ENCODE measurements at regions not wholly inside any gene's neighbourhood (a gene's known extent, or its start where the extent isn't known, plus 50 kb on each side); places are given as distances from the start of the nearest gene placed in this dataset.

DNA sequence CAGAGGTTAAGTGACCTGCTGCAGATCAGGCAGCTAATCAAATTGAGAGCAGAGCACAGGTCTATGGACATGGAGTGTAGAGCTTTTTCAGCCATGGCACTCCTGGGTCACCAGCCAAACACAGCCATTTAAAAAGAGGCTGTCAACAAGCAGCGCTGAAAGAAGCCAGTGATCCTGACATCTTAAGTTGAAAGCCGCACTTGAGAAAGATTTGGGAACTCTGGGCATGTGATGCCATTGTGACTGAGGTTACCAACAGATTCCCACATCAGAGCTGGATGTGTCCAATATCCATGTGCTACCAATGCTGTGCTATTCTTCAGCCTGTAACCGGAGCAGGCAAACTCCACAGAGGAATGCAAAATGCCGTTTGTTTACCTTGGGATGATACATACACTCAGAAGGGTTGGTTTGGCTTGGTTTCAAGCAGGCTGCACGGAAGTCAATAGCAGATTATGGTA is 56.2 kb upstream of the ABLIM1 start (continued):
- TF ChIP-seq, protein P1, sequence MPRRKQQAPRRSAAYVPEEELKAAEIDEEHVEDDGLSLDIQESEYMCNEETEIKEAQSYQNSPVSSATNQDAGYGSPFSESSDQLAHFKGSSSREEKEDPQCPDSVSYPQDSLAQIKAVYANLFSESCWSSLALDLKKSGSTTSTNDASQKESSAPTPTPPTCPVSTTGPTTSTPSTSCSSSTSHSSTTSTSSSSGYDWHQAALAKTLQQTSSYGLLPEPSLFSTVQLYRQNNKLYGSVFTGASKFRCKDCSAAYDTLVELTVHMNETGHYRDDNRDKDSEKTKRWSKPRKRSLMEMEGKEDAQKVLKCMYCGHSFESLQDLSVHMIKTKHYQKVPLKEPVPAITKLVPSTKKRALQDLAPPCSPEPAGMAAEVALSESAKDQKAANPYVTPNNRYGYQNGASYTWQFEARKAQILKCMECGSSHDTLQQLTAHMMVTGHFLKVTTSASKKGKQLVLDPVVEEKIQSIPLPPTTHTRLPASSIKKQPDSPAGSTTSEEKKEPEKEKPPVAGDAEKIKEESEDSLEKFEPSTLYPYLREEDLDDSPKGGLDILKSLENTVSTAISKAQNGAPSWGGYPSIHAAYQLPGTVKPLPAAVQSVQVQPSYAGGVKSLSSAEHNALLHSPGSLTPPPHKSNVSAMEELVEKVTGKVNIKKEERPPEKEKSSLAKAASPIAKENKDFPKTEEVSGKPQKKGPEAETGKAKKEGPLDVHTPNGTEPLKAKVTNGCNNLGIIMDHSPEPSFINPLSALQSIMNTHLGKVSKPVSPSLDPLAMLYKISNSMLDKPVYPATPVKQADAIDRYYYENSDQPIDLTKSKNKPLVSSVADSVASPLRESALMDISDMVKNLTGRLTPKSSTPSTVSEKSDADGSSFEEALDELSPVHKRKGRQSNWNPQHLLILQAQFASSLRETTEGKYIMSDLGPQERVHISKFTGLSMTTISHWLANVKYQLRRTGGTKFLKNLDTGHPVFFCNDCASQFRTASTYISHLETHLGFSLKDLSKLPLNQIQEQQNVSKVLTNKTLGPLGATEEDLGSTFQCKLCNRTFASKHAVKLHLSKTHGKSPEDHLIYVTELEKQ (tag by site-specific recombination; IDR thresholded peaks at IDR 0.05; ENCODE audit: borderline replicate concordance) = no peak
- TF ChIP-seq ZNF626 (tag by site-specific recombination; IDR thresholded peaks at IDR 0.05) = no peak
- TF ChIP-seq KLF7 (tag by site-specific recombination; IDR thresholded peaks at IDR 0.05; ENCODE audit: borderline replicate concordance) = no peak
- TF ChIP-seq ZNF37A (tag by site-specific recombination; IDR thresholded peaks at IDR 0.05) = no peak
- TF ChIP-seq, protein P2, sequence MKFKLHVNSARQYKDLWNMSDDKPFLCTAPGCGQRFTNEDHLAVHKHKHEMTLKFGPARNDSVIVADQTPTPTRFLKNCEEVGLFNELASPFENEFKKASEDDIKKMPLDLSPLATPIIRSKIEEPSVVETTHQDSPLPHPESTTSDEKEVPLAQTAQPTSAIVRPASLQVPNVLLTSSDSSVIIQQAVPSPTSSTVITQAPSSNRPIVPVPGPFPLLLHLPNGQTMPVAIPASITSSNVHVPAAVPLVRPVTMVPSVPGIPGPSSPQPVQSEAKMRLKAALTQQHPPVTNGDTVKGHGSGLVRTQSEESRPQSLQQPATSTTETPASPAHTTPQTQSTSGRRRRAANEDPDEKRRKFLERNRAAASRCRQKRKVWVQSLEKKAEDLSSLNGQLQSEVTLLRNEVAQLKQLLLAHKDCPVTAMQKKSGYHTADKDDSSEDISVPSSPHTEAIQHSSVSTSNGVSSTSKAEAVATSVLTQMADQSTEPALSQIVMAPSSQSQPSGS (tag by site-specific recombination; IDR thresholded peaks at IDR 0.05; ENCODE audit: low read depth) = no peak
- TF ChIP-seq, protein P3, sequence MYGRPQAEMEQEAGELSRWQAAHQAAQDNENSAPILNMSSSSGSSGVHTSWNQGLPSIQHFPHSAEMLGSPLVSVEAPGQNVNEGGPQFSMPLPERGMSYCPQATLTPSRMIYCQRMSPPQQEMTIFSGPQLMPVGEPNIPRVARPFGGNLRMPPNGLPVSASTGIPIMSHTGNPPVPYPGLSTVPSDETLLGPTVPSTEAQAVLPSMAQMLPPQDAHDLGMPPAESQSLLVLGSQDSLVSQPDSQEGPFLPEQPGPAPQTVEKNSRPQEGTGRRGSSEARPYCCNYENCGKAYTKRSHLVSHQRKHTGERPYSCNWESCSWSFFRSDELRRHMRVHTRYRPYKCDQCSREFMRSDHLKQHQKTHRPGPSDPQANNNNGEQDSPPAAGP (tag by site-specific recombination; IDR thresholded peaks at IDR 0.05) = peak; percentile 21; the same call in 1 of the 2 replicates
- no peak for TF ChIP-seq ZNF133 (tag by site-specific recombination; IDR thresholded peaks at IDR 0.05)
- no peak for TF ChIP-seq ZNF404 (tag by site-specific recombination; IDR thresholded peaks at IDR 0.05)
- no peak for TF ChIP-seq PRDM1 (tag by site-specific recombination; IDR thresholded peaks at IDR 0.05)
- no peak for TF ChIP-seq ZSCAN30 (tag by site-specific recombination; IDR thresholded peaks at IDR 0.05)
- no peak for TF ChIP-seq SCRT2 (tag by site-specific recombination; IDR thresholded peaks at IDR 0.05)
- no peak for TF ChIP-seq ZNF211 (tag by site-specific recombination; IDR thresholded peaks at IDR 0.05; ENCODE audit: low read depth)
- TF ChIP-seq MEIS1 (CRISPR knock-in tag; IDR thresholded peaks at IDR 0.05; ENCODE audit: borderline replicate concordance) = no peak
- no peak for TF ChIP-seq REPIN1 (tag by site-specific recombination; IDR thresholded peaks at IDR 0.05; ENCODE audit: low read depth)
- 0 out of 2 replicates have a peak, but pooled peaks have one; percentile 42 for TF ChIP-seq ZNF24 (tag by site-specific recombination; IDR thresholded peaks at IDR 0.05)
- peak; percentile 61 for TF ChIP-seq ZNF660 (tag by site-specific recombination; IDR thresholded peaks at IDR 0.05)
- TF ChIP-seq, protein P4, sequence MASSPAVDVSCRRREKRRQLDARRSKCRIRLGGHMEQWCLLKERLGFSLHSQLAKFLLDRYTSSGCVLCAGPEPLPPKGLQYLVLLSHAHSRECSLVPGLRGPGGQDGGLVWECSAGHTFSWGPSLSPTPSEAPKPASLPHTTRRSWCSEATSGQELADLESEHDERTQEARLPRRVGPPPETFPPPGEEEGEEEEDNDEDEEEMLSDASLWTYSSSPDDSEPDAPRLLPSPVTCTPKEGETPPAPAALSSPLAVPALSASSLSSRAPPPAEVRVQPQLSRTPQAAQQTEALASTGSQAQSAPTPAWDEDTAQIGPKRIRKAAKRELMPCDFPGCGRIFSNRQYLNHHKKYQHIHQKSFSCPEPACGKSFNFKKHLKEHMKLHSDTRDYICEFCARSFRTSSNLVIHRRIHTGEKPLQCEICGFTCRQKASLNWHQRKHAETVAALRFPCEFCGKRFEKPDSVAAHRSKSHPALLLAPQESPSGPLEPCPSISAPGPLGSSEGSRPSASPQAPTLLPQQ (tag by site-specific recombination; IDR thresholded peaks at IDR 0.05) = no peak
- no peak for TF ChIP-seq ZSCAN23 (tag by site-specific recombination; IDR thresholded peaks at IDR 0.05)
- TF ChIP-seq, protein P5, sequence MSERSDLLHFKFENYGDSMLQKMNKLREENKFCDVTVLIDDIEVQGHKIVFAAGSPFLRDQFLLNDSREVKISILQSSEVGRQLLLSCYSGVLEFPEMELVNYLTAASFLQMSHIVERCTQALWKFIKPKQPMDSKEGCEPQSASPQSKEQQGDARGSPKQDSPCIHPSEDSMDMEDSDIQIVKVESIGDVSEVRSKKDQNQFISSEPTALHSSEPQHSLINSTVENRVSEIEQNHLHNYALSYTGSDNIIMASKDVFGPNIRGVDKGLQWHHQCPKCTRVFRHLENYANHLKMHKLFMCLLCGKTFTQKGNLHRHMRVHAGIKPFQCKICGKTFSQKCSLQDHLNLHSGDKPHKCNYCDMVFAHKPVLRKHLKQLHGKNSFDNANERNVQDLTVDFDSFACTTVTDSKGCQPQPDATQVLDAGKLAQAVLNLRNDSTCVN (tag by site-specific recombination; optimal IDR thresholded peaks at IDR 0.05) = no peak
- no peak for TF ChIP-seq ZNF16 (tag by site-specific recombination; IDR thresholded peaks at IDR 0.05; ENCODE audit: low read depth)
- no peak for TF ChIP-seq ZBTB21 (tag by site-specific recombination; IDR thresholded peaks at IDR 0.05)
- no peak for TF ChIP-seq ZNF121 (tag by site-specific recombination; IDR thresholded peaks at IDR 0.05)
- TF ChIP-seq ZNF354C (tag by site-specific recombination; IDR thresholded peaks at IDR 0.05; ENCODE audit: borderline replicate concordance, low read depth) = no peak
- TF ChIP-seq, protein P6, sequence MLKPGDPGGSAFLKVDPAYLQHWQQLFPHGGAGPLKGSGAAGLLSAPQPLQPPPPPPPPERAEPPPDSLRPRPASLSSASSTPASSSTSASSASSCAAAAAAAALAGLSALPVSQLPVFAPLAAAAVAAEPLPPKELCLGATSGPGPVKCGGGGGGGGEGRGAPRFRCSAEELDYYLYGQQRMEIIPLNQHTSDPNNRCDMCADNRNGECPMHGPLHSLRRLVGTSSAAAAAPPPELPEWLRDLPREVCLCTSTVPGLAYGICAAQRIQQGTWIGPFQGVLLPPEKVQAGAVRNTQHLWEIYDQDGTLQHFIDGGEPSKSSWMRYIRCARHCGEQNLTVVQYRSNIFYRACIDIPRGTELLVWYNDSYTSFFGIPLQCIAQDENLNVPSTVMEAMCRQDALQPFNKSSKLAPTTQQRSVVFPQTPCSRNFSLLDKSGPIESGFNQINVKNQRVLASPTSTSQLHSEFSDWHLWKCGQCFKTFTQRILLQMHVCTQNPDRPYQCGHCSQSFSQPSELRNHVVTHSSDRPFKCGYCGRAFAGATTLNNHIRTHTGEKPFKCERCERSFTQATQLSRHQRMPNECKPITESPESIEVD (tag by site-specific recombination; IDR thresholded peaks at IDR 0.05) = peak; percentile 64
- no peak for TF ChIP-seq ZNF555 (tag by site-specific recombination; conservative IDR thresholded peaks at IDR 0.05)
- no peak; the same call in 1 of the 2 replicates for TF ChIP-seq ZNF10 (tag by site-specific recombination; IDR thresholded peaks at IDR 0.05)
- TF ChIP-seq ZNF785 (tag by site-specific recombination; IDR thresholded peaks at IDR 0.05) = no peak
- no peak for TF ChIP-seq ZNF311 (tag by site-specific recombination; IDR thresholded peaks at IDR 0.05; ENCODE audit: borderline replicate concordance)
- TF ChIP-seq, protein P7, sequence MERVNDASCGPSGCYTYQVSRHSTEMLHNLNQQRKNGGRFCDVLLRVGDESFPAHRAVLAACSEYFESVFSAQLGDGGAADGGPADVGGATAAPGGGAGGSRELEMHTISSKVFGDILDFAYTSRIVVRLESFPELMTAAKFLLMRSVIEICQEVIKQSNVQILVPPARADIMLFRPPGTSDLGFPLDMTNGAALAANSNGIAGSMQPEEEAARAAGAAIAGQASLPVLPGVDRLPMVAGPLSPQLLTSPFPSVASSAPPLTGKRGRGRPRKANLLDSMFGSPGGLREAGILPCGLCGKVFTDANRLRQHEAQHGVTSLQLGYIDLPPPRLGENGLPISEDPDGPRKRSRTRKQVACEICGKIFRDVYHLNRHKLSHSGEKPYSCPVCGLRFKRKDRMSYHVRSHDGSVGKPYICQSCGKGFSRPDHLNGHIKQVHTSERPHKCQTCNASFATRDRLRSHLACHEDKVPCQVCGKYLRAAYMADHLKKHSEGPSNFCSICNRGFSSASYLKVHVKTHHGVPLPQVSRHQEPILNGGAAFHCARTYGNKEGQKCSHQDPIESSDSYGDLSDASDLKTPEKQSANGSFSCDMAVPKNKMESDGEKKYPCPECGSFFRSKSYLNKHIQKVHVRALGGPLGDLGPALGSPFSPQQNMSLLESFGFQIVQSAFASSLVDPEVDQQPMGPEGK (tag by site-specific recombination; IDR thresholded peaks at IDR 0.05) = no peak
